SK-N-SH (cell line): ENCODE measurements at regions not wholly inside any gene's neighbourhood (a gene's known extent, or its start where the extent isn't known, plus 50 kb on each side); places are given as distances from the start of the nearest gene placed in this dataset.

ENCODE experiments used
- EP300 ChIP-seq, 2 experiments: IDR thresholded peaks; 2 replicates each; pipeline versions ENCODE4 v1.4.0 to v1.6.1; 2012; ENCODE audit warnings: borderline replicate concordance in 1 of 2, low read depth in 1 of 2, low read length in 1 of 2
- FOXM1 ChIP-seq: IDR thresholded peaks from 2 replicates; pipeline ENCODE4 v1.4.0; 2012; ENCODE audit warnings: low read depth, mild to moderate bottlenecking
- NFIC ChIP-seq: IDR thresholded peaks from 2 replicates; pipeline ENCODE4 v1.4.0; 2012; ENCODE audit warnings: borderline replicate concordance
- RAD21 ChIP-seq: IDR thresholded peaks from 2 replicates; pipeline ENCODE4 v1.6.1; 2012; ENCODE audit warnings: mild to moderate bottlenecking, low read length
- RFX5 ChIP-seq: IDR thresholded peaks from 2 replicates; pipeline ENCODE4 v1.6.1; 2012; ENCODE audit warnings: mild to moderate bottlenecking, improper control_type of control experiment, low read length
- TEAD4 ChIP-seq: IDR thresholded peaks from 2 replicates; pipeline ENCODE4 v1.4.0; 2012; ENCODE audit warnings: mild to moderate bottlenecking, borderline replicate concordance; ENCODE audit not compliant: insufficient read depth
- TF ChIP-seq, protein P1 (sequence below): fragments of 200-600 bp; sonication (generic); IDR thresholded peaks from 2 replicates; pipeline ENCODE4 v1.6.1; 2017; ENCODE audit warnings: antibody characterized with exemption, mild to moderate bottlenecking, moderate library complexity
- TF ChIP-seq, protein P2 (sequence below): fragments of 150-350 bp; IDR thresholded peaks from 2 replicates; pipeline ENCODE4 v1.6.1; 2016; ENCODE audit warnings: mild to moderate bottlenecking, low read depth, low read length

DNA sequence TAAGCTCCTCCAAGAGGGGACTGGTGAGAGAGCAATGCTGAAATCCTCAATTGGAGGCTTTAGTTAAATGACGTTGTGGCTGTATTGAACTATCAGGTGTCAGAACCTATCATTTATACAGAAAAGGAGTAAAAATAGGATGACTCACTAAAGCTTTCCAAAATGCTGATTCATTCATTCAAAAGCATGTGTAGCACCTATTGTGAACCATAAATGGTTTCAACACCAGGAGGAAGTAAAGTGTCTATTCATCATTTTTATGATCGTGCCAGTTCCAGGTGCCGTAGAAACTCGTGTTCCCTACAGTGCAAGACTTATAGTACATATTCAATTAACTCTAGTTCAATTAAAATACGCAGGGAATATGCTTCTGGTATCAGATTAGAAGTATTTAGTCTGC lies 66.5 kb upstream of the ARRDC4 start:
- TF ChIP-seq, protein P1, sequence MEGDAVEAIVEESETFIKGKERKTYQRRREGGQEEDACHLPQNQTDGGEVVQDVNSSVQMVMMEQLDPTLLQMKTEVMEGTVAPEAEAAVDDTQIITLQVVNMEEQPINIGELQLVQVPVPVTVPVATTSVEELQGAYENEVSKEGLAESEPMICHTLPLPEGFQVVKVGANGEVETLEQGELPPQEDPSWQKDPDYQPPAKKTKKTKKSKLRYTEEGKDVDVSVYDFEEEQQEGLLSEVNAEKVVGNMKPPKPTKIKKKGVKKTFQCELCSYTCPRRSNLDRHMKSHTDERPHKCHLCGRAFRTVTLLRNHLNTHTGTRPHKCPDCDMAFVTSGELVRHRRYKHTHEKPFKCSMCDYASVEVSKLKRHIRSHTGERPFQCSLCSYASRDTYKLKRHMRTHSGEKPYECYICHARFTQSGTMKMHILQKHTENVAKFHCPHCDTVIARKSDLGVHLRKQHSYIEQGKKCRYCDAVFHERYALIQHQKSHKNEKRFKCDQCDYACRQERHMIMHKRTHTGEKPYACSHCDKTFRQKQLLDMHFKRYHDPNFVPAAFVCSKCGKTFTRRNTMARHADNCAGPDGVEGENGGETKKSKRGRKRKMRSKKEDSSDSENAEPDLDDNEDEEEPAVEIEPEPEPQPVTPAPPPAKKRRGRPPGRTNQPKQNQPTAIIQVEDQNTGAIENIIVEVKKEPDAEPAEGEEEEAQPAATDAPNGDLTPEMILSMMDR = no peak
- TF ChIP-seq, protein P2, sequence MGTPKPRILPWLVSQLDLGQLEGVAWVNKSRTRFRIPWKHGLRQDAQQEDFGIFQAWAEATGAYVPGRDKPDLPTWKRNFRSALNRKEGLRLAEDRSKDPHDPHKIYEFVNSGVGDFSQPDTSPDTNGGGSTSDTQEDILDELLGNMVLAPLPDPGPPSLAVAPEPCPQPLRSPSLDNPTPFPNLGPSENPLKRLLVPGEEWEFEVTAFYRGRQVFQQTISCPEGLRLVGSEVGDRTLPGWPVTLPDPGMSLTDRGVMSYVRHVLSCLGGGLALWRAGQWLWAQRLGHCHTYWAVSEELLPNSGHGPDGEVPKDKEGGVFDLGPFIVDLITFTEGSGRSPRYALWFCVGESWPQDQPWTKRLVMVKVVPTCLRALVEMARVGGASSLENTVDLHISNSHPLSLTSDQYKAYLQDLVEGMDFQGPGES = no peak
- no peak for TF ChIP-seq FOXM1
- TF ChIP-seq EP300 (IDR thresholded peaks at IDR 0.05; ENCODE audit: borderline replicate concordance in 1 of 2, low read depth in 1 of 2, low read length in 1 of 2) = no peak
- no peak for TF ChIP-seq NFIC
- TF ChIP-seq RAD21 = no peak
- TF ChIP-seq TEAD4 = no peak
- TF ChIP-seq RFX5 = no peak
